HG03060 (cell line): ENCODE measurements at regions not wholly inside any gene's neighbourhood (a gene's known extent, or its start where the extent isn't known, plus 50 kb on each side); places are given as distances from the start of the nearest gene placed in this dataset.
"Not testable (repeated sequence)": the region's sequence is repeated elsewhere in the genome, so short reads cannot be mapped to it uniquely, and the experiment has no call there.

Experiments
- ATAC-seq: cut with Tn5 transposase; IDR thresholded peaks from one replicate; pipeline ENCODE4 v1.9.1; 2021; ENCODE audit warnings: low read depth, moderate number of reproducible peaks; ENCODE audit not compliant: unreplicated experiment

DNA sequence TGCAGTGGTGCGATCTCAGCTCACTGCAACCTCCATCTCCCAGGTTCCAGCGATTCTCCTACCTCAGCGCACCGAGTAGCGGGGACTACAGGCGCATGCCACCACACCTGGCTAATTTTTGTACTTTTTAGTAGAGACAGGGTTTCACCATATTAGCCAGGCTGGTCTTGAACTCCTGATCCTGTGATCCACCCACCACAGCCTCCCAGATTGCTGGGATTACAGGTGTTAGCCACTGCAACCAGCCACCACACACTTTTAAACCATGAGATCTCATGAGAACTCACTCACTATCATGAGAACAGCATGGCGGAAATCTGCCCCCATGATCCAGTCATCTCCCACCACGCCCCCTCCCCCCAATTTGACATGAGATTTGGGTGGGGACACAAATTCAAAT lies 636.9 kb downstream of the MCTP2 start:
- not testable (repeated sequence) for ATAC-seq

DNA sequence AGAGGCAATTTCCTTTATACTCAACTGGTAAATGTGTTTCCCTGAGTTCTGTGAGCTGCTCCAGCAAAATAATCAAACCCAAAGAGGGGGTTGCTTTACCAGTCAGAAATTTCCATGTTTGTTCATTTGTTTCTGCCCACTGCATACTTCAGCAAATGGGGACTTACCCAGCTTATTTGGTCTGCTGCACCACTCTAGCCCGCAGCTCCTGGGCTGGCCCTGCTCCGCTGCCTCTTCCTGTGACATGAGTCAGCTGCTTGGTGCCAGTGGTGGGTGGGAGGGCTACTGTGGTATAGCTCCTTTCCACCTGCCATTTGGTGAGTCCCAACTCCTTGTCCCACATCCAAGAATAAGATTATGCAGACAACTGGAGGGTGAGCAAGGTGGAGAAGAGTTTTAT lies 644.2 kb downstream of the MCTP2 start:
- ATAC-seq = no peak

DNA sequence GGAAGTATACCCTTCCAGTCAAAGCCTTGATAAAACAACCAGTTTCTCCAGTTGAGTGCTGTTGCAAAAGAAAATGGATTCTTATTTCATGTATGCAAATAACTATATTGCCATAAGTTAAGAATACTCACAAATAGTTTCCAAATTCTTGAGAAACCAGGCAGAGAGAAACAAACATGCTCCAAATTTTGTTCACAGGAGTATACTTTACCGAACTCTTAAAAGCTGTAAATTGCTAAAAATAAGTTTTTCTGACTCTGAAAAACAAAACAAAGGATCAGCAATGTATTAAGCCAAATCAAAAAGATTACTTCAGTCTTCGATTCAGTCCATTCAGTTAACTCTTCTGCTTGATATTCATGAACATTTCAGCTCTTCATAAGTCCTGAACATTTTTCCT lies 646.5 kb downstream of the MCTP2 start:
- ATAC-seq = no peak

DNA sequence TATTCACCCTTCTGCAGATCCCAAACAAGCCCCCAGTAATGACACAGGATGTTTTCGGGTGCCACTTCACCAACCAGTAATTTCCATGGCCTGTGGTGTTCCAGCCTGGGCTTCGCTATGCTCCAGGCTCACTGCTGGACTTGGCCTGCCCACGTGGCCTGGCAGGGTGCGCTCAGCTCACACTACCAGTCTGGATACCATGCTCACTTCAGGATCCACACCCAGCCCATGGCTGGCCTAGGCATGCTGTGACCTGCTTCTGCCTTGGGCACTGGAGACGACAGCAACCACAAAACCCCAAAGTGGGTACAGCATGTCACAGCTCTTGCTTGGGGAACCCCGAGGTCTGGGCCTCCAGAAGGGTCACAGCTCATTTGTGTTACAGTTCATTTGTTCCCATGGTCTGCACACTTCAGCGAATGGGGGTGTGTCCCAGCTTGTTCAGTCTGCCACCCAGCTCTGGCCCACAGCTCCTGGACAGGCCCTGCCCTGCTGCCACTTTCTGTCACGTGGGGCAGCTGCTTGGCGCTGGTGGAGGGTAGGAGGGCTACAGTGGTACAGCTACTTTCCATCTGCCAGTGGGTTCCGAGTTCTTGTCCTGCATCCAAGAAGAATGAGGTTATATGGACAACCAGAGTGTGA lies 650.8 kb downstream of the MCTP2 start:
- ATAC-seq = no peak

DNA sequence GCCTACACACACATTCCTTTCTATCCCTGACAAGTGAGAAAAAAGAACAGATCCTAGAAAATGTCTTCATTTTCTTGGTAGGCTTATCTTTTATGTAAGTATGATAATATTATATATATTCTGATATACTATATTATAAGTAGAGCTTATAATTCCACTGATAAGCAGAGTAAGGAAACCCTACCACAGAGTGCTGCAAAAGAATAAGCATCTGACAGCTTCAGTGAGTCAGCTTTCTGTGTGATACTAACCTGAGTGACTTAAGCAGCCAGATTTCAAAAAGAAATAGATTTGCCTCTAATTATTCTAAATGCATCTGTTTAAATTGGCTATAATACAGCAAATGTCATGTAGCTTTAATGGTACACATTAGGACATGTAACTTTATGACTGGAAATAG lies 656.0 kb downstream of the MCTP2 start:
- ATAC-seq = no peak

DNA sequence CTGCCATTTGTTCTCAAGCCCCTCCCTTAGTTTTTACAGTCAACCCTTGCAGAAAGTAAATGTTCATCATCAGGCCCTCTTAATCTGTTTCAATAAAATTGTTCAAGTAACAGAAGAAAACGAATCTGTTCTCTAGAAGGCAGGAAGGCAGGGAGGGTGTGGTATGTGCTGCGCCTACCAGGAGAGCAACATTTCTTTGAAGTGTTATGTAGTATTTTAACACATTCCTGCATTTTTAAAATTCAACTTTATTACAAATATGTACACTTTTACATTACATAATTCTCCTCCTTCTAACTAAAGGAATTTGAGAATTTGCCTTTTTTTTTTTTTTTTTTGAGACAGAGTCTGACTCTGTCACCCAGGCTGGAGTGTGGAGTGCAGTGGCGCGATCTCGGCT lies 657.8 kb downstream of the MCTP2 start:
- no peak for ATAC-seq

DNA sequence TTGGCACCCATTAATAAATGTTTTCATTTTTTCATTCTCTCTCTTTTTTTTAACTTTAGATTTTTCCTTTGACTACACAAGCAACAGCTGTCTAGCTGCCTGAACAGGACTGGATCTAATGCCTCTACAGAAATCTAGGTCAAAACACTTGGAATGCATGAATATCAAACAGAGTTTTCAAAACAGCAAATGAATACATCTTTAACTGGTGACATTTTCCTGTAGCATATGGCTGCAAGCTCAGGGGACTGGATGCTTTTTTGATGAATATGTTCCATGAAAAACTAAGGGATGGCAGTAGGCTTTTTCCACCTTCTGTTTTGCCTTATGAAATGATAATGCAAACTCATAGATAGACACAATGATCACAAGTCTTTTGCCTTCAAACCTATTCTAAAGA lies 661.7 kb downstream of the MCTP2 start:
- ATAC-seq = no peak

DNA sequence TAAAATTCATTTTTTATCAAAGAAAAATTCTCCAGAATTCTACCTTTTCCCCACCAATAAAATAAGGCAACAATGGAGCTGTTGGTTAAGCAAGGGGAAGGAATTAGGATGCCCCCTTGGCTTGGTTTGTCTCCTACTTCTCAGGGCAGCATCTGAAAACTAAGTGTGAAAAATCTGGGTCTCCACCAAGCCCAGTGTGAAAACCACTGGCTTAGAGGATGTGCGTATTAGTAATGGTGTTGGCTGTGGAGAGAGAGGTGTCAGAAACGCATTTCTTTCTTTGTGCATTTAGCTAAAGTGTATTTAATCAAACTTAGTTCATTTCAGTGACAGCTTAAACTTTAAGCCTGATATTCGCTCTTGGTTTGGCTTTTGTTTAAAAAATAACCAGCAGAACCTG lies 662.7 kb downstream of the MCTP2 start:
- ATAC-seq = no peak

DNA sequence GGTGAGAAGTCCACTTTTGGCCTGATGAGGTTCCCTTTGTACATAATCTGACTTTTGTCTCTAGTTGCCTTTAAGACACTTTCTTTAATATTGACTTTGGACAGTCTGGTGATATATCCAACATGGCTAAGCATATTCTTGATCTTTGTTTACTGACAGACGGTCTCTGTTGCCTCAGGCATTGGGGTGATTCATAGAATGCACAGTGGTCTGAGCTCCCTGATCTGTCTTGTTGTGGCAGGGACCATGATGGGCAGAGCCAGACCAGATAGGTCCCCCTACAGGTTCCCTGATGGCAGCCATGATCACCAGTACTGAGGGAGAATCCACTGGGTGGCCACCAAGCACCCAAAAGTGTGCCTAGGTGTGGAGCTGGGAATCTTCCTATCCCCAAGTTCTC lies 678.1 kb downstream of the MCTP2 start:
- no peak for ATAC-seq

DNA sequence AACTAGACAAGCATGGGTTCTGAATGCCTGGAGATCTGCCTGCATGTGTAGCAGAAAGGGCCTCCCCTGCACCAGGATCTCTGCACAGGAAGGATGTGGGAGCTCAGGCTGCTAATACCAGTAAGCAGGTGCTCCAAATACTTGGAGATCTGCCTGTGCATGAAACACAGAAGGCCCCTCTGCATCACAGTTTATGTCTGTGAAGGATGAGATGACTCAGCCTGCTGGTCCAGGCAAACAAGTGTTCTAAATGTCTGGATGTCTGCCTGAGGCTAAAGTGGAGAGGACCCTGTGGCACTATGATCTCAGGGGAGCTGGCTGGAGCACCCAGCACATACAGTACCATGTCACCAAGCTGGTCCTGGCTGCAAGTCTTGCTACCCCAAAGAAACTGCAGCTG lies 678.8 kb downstream of the MCTP2 start:
- no peak for ATAC-seq

DNA sequence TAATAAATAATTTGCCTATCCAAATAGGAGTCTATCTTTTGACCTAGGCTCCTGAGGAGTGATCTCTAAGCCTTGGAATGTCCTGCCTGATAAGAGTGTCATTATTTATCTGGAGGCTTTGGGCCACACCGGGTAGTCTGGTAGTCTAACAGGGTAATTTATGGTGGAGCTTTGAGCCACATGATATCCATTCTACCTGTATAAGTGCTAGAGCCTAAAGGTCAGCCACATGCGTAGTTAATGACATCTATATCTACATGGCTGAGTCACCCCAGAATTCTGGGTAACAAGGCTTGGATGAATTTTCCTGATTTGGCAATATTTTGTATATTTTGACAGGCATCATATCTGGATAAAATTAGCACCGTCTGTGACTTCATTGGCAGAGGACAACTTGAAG lies 681.4 kb downstream of the MCTP2 start:
- no peak for ATAC-seq

DNA sequence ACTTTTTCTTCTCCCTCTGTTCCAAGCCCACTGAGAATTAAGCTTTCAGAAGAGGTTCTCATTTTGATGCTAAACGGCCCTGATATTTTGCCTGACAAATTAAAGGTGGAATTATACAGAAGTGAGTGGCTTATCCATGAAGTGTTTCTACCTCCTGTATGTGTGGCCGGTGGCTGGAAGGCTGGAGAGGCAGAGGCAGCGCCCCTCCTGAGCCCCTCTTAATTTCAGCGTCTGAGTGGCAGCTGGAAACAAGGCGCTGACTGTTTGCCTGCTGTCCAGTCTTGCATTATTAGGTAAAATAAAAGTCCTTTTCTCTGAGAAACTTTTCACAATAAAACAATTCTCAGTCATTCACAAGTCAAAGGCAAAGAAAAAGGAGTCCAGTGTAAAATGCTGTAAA lies 685.7 kb downstream of the MCTP2 start:
- ATAC-seq = no peak

DNA sequence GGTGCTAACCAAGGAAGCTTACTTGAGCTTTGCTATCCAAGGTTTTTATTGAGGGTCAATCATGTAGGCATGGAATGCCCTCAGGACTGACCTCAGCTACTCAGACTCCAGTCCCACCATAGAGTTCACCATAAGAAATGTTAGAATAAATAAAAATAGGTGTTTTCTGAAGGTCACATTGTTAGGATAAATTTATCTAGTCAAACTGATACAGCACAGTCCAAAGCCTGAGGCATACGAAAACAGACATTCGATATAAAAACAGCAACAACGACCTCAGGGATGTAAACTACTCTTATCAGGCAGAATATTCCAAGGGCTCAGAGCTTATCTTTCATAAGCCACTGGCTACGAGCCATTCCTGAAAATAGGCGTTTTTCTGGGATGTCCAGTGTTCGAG lies 690.6 kb downstream of the MCTP2 start:
- no peak for ATAC-seq

DNA sequence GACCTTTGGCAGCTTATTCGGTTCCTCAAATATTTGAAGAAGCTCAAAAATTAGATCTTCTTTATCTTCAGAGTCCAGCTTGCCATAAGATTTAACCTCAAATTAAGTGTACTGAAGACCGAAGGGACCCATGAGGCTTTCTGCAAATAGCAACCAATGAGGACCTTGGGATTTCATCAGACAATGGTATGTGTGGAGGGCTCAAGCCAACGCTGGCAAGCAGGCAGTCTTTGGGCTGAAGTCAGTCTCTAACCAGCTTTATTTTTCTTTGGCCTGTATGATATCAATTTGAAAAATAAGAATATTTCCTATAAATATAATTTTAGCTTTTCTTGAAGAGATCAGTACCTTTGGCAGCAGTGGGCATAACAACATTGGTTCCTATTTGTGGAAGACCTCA lies 692.7 kb downstream of the MCTP2 start:
- no peak for ATAC-seq

DNA sequence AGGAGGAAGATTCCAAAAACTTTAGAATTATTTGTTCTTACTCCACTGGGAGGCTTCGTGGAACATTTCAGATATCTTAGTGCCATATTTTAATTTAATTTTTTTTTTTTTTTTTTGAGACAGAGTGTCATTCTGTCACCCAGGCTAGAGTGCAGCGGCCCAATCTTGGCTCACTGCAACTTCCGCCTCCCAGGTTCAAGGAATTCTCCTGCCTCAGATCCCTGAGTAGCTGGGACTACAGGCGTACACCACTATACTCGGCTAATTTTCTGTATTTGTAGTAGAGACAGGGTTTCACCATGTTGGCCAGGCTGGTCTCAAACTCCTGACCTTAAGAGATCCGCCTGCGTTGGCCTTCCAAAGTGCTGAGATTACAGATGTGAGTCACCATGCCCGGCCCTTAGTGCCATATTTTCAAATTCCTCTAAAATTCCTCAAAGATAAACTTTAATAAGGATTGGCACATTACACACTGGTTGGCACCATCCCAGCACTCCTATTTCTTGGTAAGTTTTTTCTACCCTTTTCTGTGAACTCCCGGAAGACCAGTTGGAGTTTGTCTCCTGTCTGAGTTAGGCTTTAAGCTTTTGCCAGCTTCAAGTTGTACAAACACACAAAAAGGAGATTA lies 693.7 kb downstream of the MCTP2 start:
- ATAC-seq = no peak

DNA sequence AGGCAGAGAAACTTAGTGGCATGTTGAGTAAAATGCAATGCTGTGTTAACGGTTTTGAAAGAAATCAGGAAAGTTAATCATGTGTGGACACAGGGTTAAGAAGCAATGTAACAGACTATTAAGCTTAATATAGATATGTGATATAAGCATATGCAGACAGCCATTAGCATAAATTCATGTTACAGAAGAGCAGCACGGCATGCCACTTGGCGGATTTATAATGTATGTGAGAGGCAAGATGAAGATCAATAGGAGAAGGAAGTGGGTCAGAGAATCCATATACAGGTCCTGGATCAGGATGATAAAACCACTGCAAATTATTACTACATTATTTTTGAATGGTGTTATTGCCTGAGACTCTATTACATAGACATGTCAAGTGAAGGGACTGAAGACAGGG lies 694.3 kb downstream of the MCTP2 start:
- ATAC-seq = no peak

DNA sequence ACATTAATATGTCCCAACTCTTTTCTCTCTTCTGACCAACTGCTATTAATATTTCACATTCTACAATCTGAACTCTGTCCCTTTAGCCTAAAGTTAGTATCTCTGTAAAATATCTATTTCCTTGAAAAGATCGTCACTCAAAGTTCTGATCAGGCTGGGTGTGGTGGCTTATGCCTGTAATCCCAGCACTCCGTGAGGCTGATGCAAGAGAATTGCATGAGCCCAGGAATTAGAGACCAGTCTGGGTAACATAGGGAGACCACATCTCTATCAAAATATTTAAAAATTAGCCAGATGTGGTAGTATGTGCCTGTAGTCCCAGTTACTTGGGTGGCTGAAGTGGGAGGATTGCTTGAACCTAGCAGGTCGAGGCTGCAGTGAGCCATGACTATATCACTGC lies 695.6 kb downstream of the MCTP2 start:
- ATAC-seq = no peak

DNA sequence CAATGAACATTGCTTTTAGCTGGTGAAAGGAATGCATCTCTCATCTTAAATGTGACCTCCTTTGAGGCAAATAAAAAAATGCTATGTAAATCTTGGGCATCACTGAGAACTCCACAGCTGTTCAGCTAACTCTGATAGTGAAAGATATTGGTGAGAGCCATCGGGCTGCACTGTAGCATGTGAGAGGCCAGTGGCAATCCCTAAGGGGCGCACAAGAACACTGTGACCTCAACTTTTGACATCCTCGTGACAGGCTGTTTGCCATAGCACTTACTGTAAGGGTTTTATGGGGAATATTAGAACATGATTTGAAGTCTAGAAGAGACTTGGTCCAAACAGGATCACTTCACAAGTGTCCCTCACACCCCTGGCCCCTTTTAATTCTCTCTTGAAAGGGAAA lies 697.9 kb downstream of the MCTP2 start:
- ATAC-seq = no peak

DNA sequence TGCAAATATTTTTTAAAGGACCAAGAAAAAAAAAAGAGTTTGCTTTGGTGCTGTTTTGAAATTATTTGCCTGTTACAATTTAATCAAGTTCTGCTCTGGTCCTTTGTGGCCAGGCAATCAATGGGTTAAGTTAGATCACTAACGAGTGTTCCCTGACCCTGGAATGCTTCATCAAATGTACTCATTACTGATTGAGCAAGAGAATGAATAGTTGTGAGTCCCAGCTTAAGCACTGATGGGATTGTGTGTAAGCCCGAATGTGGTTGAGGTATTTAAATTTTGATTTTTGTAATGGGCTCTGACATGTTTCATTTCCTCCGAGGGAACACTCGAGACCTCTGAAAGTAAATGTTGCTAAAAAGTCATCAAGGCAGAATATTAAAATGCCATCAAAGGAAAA lies 699.1 kb downstream of the MCTP2 start:
- ATAC-seq = no peak

DNA sequence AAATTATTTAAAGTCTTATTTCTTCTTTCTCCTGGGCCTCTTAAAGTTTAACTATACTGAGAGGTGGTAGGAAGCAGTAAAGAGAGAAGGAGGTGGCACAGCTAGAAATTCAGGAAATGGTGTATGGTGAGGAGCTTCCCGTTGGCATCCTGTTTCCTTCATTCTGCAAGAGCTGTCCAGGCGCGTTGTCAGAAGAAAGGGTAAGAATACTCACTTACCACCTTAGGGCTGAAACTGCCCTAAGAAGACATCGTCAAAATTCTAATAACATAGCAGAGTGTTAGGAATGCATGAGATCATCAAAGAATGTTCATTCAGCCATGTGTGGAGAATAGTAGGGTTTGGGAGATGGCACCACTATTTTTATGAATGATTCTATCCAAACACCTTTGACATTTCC lies 699.6 kb downstream of the MCTP2 start:
- no peak for ATAC-seq

DNA sequence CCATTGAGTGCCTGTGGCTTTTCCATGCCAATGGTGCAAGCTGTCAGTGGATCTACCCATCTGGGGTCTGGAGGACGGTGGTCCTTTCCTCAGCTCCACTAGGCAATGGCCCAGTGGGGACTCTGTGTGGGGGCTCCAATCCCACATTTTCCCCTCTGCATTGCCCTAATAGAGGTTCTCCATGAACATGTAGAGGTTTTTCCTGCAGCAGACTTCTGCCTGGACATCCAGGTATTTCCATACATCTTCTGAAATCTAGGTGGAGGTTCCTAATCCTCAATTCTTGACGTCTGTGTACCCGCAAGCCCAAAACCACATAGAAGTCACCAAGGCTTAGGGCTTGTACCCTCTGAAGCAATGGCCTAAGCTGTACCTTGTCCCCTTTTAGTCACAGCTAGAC lies 703.1 kb downstream of the MCTP2 start:
- ATAC-seq = no peak

DNA sequence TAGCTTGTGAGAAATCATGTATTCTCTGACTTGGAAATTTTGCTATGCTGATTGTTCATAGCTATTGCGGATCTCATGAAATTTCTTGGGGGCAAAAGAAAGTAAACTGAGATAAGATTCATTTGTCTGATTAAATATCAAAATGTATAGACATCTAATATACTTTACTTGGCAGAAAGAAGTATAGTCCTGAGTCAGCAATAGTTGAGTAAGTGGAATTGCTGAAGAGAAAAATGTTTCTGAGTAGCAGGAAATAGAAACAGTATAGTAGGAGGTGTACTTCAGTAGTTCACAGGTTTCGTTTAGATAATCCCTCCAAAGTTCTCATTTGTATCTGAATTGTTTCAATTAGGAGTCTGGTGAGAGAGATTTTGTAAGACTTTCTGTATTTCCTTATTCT lies 705.9 kb downstream of the MCTP2 start:
- no peak for ATAC-seq

DNA sequence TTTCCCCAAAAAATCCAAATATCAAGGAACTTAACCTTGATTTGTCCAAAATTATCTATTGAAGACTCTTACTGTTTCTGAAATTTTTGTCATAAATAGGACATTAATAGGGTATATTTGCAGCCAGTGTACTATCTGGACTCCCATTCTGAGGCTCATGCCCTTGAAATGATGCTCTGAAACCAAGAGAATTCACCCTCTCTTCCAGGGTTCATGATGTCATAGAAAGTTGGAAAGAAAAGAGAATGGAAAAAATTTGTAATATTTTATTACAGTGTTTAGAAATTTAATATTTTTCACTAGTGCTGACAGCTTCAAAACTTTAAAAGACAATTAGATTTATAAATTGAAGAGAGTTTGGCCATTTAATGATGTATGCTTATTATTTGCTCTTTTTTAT lies 712.5 kb downstream of the MCTP2 start:
- ATAC-seq = no peak
